ENCODE measurements at regions not wholly inside any gene's neighbourhood (a gene's known extent, or its start where the extent isn't known, plus 50 kb on each side); places are given as distances from the start of the nearest gene placed in this dataset.
"Not testable (repeated sequence)": the region's sequence is repeated elsewhere in the genome, so short reads cannot be mapped to it uniquely, and the experiment has no call there.

DNA sequence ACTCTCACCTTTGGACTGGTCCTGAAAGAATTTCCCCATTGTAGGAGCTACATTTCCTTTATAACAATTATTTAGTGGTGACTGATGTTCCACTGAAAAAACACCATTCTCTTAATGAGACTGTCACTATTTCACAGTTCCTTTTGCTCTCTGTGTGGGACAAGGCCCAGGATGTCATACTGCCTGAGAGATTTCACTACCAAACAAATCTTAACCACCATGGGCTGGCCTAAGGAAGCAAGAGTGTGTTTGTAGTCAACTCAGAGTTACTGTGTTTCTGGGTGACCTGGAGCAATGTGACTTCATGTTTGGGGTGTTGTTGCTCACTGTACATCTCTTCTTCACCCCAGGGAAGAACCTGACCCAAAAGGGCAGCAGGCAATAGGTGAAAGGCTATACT is 50.1 kb upstream of the ZNF608 start:
- DNase-seq = no peak

DNA sequence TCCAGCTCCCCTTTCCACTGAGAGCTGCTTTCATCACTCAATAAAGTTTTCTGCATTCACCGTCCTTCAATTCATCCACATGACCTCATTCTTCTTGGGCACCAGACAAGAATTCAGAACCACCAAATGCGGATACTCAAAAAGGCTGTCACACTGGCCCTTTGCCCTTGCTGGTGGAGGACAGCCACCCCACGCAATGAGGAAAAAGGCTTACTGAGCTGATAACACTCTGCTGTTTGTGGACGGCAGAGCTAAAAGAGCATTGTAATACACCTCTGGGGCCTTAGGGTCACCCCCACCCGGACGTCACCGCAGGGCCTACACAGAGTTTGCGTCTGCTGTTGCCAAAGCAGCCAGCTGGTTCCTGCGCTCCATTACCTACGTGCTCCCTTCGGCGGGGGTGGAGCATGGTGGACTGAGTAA is 51.2 kb upstream of the ZNF608 start:
- DNase-seq = no peak

DNA sequence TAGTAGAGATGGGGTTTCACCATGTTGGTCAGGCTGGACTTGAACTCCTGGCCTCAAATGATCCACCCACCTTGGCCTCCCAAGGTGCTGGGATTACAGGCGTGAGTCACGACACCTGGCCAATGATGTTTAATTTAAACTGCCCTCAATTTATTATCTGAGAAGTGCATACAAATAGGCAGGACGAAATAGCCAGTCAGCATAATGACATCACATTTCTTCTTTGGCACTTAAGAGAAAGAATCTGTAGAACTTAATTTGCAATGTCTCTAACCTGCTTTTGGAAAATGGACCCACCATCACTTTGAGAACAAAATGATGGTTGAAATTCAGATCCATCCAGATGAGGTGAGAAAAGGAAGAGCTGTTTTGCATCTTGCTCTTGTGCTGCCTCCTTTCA is 52.5 kb upstream of the ZNF608 start:
- no peak for DNase-seq

DNA sequence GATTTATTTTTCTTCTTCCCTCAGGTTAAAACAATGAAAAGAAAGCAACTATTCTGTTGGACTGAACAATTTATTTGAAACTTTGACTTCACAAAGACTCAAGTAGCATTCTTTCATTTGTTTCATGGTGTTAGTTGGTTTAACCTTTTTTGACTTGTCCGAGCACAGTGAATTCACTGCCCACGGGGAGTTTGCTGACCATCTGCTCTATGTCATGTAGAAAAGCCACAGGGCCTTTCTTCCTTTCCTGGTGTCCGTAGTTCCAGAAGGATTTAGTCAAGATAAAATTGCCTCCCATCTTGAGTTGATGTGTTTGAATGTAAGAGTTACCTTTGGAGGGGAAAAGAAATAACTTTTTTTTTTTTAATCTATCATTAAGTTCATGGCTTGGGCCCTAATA is 55.1 kb upstream of the ZNF608 start:
- DNase-seq = no peak

DNA sequence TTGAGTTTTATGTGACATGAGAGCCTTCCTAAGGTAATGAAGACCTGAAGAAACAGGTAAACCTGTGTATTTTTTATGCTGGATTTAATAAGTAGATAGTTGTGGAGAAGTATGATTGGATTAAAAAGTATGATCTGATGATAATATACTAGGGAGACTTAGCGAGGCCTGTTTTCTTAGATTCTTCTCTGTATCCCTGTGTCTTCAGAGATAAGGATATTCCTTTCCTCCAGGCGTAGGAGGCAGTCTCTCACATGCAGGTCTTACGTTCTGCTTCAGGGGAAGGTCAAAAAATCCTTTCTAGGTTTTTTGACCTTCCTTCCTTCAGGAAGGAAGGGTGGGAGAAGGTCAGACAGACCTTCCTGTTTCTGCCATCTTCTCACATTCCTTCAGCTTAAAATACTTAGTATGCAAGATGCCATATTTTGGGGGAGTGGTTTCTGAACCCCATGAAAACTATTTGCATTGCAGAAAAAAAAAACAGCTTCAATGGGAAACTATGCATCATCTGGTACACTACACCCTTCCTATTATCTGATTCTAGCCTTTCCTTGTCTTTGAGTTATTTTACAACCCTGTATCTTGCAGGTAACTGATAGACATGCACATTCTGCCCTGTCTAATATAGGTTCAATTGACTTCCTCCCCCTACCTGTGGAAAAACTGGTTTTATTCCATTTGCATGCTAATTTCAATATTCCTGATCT is 57.3 kb upstream of the ZNF608 start:
- no peak for DNase-seq

DNA sequence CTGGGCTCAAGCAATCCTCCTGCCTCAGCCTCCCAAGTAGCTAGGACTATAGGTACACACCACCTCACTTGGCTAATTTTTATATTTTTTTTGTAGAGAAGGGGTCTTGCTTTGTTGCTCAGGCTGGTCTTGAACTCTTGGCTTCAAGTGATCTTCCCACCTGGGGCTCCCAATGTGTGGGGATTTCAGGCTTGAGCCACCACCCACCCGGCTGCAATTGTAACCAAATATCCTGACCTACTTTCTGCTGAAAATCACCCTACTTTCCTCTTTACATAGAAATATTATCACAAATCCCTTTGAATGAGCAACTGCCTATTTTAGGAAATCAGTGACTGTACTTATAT is 59.6 kb upstream of the ZNF608 start:
- DNase-seq = no peak

DNA sequence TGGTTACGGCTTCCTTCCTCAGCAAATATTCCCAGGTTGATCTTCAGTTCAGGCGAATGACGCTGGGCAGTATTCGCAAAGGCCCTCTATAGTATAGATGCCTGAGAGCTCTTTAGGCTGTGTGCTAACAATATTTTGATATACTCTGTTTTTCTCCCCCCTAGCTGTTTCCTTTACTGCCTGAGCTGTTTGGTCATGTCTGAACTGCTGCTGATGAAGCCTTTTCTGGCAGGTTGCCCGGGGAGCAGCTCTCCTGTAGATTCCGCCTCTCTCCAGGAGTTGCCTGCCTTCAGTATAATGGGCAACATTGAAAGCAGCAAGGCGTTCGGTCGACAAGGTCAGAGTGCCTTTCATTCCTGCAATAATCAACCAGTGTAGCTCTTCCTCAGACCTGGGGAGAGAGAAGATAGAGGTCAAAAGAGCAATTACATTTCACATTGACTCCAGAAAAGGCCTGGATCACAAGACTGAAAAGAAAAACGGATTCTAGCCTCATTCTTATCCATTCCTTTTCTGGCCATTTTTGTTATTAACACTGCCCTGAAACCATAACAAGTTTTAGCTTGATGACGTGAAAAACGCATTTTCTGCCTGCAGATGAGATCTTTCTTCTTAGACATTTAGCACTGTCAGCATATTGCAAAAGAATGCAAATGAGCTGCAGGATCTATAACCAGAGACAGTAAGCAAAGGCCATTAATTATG is 60.1 kb upstream of the ZNF608 start:
- DNase-seq = peak; percentile 77 to 79

DNA sequence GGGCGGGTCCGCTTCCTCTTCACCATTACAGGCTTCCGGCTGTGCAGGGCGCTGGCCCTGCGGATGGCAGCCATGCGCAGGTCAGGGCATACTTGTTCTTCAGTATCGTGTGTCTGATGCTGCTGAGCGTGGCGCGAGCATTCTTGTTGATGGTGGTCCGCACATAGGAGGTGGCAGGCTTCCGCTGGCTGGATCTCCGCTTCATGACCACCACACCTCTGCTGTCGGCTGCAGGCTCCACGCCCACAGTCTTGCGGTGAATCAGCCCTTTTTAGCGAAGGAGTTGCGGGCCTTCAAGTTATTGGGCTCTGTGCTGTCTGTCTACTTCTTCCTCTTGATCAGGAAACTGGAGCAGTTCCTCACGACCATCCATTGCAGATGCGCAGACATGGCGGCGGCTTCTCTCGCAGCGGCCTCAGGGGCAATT is 62.4 kb upstream of the ZNF608 start:
- DNase-seq = no peak

DNA sequence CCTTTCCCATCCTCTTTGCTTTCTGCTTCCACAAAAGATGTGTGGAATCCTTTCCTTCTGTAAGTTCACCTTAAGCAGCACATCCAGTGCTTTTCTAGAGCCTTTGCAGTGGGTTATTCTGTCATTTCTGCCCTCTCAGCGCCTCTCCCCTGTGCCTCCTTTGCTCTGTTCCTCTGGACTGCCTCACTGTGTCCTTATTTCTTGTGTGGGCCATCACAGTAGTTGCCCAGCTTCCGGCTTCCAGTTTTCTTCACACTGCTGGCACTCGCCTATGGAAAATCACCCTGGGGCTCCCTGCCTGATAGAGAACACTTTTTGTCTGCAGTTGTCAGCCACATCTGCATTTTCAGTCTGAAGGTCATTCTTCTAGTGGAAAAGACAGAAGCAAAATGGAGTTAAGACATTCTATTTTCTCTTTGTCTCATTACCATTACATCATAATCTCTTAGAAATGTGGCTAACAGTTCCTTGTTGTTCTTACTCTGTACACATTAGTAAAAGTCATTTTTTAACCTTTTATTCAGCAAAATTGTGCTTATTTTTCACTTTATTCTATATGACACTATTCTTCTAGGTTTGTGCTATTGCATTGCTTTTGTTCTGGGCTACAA is 64.1 kb upstream of the ZNF608 start:
- DNase-seq = no peak

DNA sequence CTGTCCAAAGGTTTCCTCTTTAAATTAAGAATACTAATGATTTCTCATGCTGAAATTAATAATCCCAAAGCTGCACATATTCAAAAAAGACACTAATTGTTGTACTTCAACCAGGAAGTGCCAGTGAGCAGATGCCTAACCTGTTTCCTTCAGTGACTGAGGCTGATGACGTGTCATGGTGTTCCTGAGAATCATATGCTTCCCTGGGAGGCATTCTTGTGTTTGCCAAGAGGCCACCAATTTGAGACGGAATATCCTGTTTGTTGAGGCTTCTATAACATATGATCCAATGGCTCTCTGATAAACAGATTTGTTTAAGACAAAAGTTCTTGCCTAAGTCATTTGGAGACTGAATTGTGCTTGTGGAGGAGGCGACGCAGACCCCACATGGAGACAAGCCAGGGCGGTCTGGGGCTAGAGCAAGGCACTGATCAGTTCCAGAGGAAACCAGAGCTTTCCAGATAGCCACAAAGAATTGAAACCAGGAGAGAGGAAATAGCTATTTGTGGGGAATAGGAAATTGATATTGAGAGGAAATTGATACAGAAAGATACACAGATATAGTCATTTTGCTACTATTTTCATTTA is 66.4 kb upstream of the ZNF608 start:
- no peak for DNase-seq

DNA sequence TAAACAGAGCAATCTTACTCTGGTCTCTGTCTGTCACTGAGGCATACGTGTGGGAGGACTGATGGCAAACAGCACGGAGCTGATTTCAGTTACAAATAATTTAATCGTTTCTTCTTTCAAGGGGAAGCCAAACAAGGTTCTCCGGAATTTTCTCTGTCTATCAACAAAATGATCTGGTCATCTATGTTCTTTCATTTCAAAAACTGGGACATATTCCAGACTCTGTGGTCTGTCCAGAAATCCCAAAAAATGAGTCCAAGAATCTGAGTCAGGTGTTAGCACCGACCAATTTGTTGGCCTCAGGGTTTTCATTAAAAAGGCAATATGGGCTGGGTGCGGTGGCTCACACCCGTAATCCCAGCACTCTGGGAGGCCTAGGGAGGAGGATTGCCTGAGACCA is 69.9 kb upstream of the ZNF608 start:
- no peak for DNase-seq

DNA sequence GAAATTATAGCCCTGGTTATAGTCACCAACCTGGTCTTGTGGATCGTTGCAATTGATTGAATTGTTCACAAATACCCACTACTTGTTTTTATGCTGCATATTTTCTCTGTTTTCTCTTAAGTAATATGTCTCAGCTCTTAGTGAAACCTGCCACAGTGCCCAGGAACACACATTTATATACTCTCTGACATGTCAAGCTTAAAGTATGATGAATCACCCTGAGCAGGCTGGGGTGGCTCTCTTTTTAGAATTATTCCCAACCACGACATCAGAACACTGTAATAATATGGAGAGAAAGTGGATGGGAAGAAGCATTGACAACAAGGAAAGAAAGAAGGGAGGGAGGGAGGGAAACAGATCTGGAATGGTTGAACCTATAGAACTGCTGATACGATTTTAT is 72.8 kb upstream of the ZNF608 start:
- DNase-seq = no peak

DNA sequence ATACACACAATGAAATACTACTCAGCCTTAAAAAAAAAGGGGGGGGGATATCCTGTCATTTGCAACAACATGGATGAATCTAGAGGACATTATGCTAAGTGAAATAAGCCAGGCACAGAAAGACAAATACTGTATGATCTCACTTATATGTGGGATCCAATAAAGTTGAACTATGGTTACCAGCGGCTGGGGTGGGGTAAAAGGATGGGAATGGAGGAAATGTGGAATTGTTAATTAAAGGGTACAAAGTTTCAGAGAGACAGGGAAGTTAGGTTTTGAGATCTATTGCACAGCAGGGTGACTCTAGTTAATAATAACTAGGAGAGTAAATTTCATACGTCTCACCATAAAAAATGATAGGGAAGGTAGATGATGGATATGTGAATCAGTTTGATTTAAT is 76.2 kb upstream of the ZNF608 start:
- DNase-seq = no peak

DNA sequence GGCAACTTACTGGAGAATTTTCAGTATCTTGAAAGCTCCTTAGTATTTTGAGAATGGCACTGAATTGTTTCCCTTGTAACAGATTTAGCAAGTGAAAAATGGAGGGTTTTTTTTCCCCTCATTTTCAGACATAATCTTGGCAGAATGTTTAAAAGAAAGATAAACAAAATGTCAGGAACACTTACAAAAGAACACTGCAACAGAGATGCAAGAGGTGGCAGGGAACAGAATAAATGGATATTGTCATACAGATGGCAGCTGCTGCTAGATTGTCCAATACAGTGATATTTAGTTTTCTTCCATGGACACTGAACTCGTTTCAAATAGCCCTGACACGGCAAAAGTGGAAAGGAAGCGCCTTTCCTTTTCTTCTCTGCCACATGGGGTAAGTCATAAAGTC is 76.9 kb upstream of the ZNF608 start:
- peak in 1 of 2 donors; percentile 45 for DNase-seq

DNA sequence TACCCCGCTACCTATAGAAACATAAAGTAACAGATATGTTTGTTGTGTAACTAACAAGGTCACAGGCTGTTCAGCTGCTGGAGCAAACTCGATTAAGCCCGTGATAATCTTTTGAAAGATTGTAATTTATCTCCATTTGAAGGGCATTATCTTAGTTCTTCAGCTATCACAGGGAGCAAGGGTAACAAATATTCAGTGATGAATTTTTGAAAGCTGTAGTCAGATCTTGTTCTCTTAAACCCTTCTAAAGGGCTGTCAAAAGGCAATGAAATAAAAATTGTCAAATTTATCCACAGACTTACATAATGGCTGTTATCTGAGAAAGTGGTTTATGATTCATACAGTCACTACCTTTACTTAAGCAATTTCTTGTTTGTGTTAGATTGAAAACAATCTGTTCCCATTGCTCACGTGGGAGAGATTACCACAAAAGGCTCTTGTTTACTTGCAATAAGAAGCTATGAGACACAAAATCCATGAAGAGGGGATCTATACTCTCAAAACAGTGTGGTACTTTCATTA is 78.3 kb upstream of the ZNF608 start:
- no peak for DNase-seq

DNA sequence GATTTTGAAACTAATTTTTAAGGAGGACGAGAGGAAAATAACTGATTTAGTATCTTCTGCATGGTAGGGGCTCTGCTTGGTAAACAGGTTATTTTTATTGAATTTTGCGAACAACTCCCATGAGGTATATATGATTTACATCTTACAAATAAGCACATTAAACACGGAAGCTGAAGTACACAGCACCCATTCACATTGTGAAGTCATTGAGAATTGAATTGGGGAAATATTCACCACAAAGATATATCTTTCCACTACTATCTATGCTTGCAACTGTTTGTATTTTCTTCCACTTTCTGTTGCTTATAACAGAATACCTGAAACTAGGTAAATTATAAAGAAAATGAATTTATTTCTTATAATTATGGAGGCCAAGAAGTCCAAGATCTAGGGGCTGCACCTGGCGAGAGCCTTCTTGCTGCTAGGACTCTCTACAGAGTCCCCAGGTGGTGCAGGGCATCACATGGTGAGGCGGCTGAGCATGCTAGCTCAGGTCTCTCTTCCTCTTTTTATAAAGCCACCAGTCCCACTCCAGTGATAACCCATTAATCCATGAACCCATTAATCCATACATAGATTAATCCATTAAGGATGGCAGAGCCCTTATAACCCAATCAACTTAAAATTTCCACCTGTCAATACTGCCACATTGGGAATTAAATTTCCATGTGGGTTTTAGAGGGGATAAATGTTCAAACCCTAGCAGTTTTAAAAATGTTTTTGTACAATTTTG is 79.0 kb upstream of the ZNF608 start:
- no peak for DNase-seq

DNA sequence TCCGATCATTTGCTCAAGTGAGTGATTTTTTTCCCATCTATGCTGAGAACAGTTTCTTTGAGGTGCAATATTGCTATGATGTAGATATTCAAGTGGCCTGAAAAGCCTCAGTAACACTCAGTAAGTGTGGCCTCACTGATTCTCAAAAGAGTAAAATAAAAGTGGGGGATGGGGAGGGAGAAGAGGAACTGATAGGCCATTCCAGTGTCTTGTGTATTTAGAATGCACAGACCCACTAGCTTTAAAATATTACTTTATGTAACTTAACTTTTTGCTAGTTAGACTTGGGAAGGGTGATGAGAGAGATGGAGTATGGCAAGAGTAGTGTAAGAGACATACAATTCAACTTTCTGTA is 79.5 kb upstream of the ZNF608 start:
- DNase-seq = no peak

DNA sequence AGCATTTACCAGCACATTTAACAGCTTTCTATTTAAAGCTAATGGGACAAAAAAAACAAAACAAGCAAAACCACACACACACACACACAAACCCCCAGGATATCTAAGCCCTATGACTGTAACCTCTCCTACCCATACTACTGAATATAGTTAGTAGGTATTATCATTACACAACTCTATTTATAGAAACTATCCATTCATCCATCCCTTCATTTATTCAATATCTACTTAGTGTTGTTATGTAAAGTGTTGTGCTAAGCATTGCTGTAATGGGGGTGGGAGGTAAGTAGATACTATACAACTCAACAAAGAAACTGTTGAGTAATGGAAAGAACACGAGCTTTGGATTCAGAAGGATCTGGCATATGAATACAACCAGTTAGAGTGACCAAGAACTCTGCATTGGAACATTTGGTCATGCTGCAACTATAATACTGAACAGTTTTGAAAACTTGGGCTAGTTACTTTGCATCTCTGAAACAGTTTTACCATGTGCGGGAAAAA is 82.3 kb upstream of the ZNF608 start:
- DNase-seq = no peak

DNA sequence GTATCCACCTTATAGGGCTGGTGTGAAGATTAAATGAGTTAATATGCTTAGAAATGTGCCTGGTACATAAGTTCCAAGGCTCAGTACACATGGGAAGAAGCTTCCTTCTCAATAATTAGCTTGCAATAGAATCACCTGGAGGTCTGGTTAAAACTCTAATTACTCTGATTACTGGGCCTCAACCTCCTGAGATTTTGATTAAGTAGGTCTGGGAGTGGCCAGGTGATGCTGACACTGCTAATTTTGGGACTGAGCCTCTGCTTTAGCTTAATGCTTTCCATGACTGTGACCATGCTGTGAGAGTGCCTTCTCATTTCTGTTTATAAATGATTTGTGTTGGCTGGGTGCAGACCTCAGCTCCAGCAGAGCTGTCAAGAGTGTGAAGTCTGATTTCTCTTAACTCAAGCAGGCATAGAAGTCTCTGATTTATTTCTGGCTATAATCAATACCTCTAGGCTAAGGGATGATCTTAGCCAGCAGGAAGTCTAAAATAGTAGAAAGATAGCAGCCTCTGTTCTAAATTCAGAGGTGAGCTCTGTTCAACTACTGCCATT is 85.3 kb upstream of the ZNF608 start:
- DNase-seq = no peak

DNA sequence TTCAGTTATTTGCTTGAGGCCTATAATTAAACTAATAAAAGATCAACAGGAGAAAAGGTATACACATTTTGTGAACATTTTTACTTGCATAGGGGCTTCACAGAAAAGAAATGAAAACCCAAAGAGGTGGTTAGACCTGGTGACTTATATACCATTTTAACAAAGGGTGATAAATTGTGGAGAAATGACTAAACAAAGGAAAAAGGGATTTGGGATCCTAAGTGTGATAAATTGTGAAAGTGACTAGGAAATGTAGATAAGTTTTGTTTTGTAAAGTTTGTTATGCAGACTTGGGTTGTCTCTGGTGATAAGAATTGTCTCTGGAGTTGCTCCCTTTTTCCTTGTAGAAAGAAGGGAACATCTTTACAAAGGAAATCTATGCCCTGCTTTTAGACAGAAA is 86.1 kb upstream of the ZNF608 start:
- DNase-seq = no peak

DNA sequence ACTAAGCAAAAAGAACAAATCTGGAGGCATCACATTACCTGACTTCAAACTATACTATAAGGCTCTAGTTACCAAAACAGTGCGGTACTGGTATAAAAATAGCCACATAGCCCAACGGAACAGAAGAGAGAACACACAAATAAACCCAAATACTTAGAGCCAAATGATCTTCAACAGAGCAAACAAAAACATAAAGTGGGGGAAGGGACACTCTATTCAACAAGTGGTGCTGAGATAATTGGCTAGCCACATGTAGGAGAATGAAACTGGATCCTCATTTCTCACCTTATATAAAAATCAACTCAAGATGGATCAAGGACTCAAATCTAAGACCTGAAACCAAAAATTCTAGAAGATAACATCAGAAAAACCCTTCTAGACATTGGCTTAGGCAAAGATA is 89.9 kb upstream of the ZNF608 start:
- not testable (repeated sequence) for DNase-seq

All from right lung (tissue), 2 donors.